DND-41 (cell line): ENCODE measurements at regions not wholly inside any gene's neighbourhood (a gene's known extent, or its start where the extent isn't known, plus 50 kb on each side); places are given as distances from the start of the nearest gene placed in this dataset.

ENCODE experiments used
- EZH2 ChIP-seq: IDR thresholded peaks from 3 replicates; pipeline ENCODE4 v1.6.1; 2012; ENCODE audit warnings: borderline replicate concordance, low read depth, mild to moderate bottlenecking, moderate library complexity, low read length, inconsistent platforms; ENCODE audit not compliant: severe bottlenecking
- TF ChIP-seq, protein P1 (sequence below): IDR thresholded peaks from 2 replicates; pipeline ENCODE4 v1.5.1; 2012; ENCODE audit warnings: borderline replicate concordance, low read length, moderate library complexity, mild to moderate bottlenecking; ENCODE audit not compliant: poor library complexity, severe bottlenecking; ENCODE audit errors: extremely low read depth

DNA sequence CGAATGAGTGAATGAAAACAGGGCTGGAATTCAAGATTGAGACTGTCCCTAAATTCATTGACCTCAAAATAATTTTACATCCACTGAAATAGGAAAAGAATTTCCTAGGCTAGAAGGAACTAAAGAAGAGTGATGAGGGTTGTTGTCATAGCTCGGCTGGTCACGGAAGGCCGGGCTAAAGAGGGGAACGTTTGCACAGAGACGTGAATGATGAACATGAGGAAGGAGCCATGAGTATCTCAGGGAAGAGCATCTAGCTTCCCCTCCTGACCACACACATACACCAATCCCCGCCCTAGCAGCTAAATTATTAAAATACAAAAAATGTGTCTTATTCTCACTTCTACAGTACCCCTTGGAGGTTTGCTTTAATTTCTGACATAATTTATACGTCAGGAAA lies 124.4 kb upstream of the ABCA1 start:
- TF ChIP-seq, protein P1, sequence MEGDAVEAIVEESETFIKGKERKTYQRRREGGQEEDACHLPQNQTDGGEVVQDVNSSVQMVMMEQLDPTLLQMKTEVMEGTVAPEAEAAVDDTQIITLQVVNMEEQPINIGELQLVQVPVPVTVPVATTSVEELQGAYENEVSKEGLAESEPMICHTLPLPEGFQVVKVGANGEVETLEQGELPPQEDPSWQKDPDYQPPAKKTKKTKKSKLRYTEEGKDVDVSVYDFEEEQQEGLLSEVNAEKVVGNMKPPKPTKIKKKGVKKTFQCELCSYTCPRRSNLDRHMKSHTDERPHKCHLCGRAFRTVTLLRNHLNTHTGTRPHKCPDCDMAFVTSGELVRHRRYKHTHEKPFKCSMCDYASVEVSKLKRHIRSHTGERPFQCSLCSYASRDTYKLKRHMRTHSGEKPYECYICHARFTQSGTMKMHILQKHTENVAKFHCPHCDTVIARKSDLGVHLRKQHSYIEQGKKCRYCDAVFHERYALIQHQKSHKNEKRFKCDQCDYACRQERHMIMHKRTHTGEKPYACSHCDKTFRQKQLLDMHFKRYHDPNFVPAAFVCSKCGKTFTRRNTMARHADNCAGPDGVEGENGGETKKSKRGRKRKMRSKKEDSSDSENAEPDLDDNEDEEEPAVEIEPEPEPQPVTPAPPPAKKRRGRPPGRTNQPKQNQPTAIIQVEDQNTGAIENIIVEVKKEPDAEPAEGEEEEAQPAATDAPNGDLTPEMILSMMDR, result no peak
- no peak for TF ChIP-seq EZH2
